Activated CD4-positive, alpha-beta memory T cell treated with anti-CD3 and anti-CD28 coated beads for 36 hours (primary cell): ENCODE measurements at regions not wholly inside any gene's neighbourhood (a gene's known extent, or its start where the extent isn't known, plus 50 kb on each side); places are given as distances from the start of the nearest gene placed in this dataset.

Experiments
- CTCF ChIA-PET: fragments of 350-600 bp; sonication (Branson Sonifier 250); formaldehyde crosslinking; loops from one replicate; lab custom pipeline; 2021; ENCODE audit warnings: antibody characterized with exemption, inconsistent platforms; lab: Charles Lee
- POLR2A ChIA-PET: fragments of 350-600 bp; sonication (Branson Sonifier 250); formaldehyde crosslinking; loops from one replicate; lab custom pipeline; 2021; ENCODE audit warnings: antibody characterized with exemption; lab: Charles Lee
- DNase-seq: peaks from one replicate; pipeline ENCODE4 v3.0.0-alpha.2; 2020
- H3K27ac Mint-ChIP-seq: one replicate; pipeline ENCODE4 v1.8.0; 2021; ENCODE audit warnings: mixed read lengths
- H3K27me3 Mint-ChIP-seq: one replicate; pipeline ENCODE4 v1.8.0; 2021; ENCODE audit warnings: mixed read lengths
- H3K36me3 Mint-ChIP-seq: one replicate; pipeline ENCODE4 v1.8.0; 2021; ENCODE audit warnings: mixed read lengths
- H3K4me1 Mint-ChIP-seq: one replicate; pipeline ENCODE4 v1.8.0; 2021; ENCODE audit warnings: low read depth, mixed read lengths
- H3K4me3 Mint-ChIP-seq: one replicate; pipeline ENCODE4 v1.8.0; 2021; ENCODE audit warnings: mild to moderate bottlenecking, mixed read lengths
- H3K9me3 Mint-ChIP-seq: one replicate; pipeline ENCODE4 v1.8.0; 2021; ENCODE audit warnings: mixed read lengths
- intact Hi-C: fragments of 100-400 bp; cut with micrococcal nuclease; formaldehyde crosslinking; loops from one replicate; pipeline ENCODE4 v1.15.1; 2023

DNA sequence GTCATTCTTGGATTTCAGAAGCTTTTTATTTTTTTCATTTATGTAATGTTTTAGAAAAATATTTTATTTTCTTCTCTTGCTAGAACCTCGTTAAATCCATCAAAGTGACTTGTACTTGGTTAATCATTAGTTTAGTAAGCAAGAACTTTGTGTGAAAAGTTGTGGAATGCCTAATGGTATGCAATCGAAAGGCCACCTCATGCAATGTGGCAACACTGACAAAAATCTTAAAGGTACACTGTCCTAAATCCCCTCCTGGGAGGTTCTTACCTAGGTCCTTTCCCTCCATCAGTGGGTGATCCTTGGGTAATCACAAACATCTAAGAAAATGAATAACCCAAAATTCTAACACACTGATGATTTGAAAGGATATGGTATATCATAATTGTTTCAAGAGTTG, 304.2 kb downstream of the DNAH5 start:
- no peak overlapping the region for H3K4me3 Mint-ChIP-seq

DNA sequence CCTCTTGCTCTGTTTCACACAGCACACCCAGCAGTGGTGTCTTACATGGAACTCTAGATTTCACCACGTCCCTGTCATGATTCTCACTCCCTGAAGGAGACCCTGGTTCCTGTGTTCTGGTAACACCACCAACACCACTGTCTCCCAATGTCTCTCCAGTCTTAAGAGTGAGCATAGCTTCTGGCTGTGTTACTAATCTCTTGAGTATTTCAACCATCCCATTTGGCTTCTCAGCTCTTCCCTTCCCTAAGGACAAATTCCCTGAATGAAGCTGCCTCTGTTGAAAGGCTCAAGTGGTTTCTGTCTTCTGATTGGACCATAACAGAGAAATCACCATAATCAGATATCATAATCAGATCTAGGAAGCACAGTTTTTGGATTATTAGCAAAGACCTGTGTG, 311.8 kb downstream of the DNAH5 start:
- DNase-seq, result no peak
- no peaks in the 10 kb centered on the region for H3K36me3 Mint-ChIP-seq
- no peaks in the 10 kb centered on the region for H3K27me3 Mint-ChIP-seq
- intact Hi-C loops, result no loop called here
- H3K4me1 Mint-ChIP-seq, result no peaks in the 10 kb centered on the region
- ChIA-PET POLR2A (no interaction called here), CTCF (no interaction called here)
- peaks cover 7% of the 10 kb centered on the region for H3K9me3 Mint-ChIP-seq
- H3K4me3 Mint-ChIP-seq, result no peak overlapping the region
- H3K27ac Mint-ChIP-seq, result no peak overlapping the region

More for the DNA sequence above, 304.2 kb downstream of the DNAH5 start:
- DNase-seq, result no peak
- ChIA-PET POLR2A (no interaction called here), CTCF (no interaction called here)
- Mint-ChIP-seq H3K4me1 (no peaks in the 10 kb centered on the region), H3K9me3 (peaks cover 5% of the 10 kb centered on the region), H3K27ac (no peak overlapping the region), H3K36me3 (no peaks in the 10 kb centered on the region), H3K27me3 (no peaks in the 10 kb centered on the region)
- intact Hi-C loops, result no loop called here

- Mint-ChIP-seq H3K27me3 (no peaks in the 10 kb centered on the region), H3K4me3 (no peak overlapping the region), H3K9me3 (peaks cover 14% of the 10 kb centered on the region), H3K36me3 (no peaks in the 10 kb centered on the region), H3K4me1 (no peaks in the 10 kb centered on the region), H3K27ac (no peak overlapping the region)
- DNase-seq, result no peak
- intact Hi-C loops, result no loop called here
- CTCF ChIA-PET, result no interaction called here
- POLR2A ChIA-PET, result no interaction called here
Measured at GRCh38 chr5:13629218-13629617, 315.3 kb downstream of the DNAH5 start.

GRCh38 chr5:13627673-13628454, 316.6 kb downstream of the DNAH5 start:
- POLR2A ChIA-PET, result no interaction called here

GRCh38 chr5:13625616-13626198, 318.8 kb downstream of the DNAH5 start:
- CTCF ChIA-PET, result no interaction called here
- POLR2A ChIA-PET, result no interaction called here
- intact Hi-C loops, result no loop called here
- Mint-ChIP-seq H3K9me3 (peaks cover 14% of the 10 kb centered on the region), H3K4me3 (no peak overlapping the region), H3K27ac (no peak overlapping the region), H3K36me3 (no peaks in the 10 kb centered on the region), H3K4me1 (no peaks in the 10 kb centered on the region), H3K27me3 (no peaks in the 10 kb centered on the region)
- no peak for DNase-seq

More at GRCh38 chr5:13627673-13628454, 316.6 kb downstream of the DNAH5 start:
- H3K9me3 Mint-ChIP-seq, result peaks cover 12% of the 10 kb centered on the region
- intact Hi-C loops, result no loop called here
- no peaks in the 10 kb centered on the region for H3K36me3 Mint-ChIP-seq
- H3K27me3 Mint-ChIP-seq, result no peaks in the 10 kb centered on the region
- no peak overlapping the region for H3K4me3 Mint-ChIP-seq
- no peak for DNase-seq
- CTCF ChIA-PET, result no interaction called here
- H3K4me1 Mint-ChIP-seq, result no peaks in the 10 kb centered on the region
- H3K27ac Mint-ChIP-seq, result no peak overlapping the region

DNA sequence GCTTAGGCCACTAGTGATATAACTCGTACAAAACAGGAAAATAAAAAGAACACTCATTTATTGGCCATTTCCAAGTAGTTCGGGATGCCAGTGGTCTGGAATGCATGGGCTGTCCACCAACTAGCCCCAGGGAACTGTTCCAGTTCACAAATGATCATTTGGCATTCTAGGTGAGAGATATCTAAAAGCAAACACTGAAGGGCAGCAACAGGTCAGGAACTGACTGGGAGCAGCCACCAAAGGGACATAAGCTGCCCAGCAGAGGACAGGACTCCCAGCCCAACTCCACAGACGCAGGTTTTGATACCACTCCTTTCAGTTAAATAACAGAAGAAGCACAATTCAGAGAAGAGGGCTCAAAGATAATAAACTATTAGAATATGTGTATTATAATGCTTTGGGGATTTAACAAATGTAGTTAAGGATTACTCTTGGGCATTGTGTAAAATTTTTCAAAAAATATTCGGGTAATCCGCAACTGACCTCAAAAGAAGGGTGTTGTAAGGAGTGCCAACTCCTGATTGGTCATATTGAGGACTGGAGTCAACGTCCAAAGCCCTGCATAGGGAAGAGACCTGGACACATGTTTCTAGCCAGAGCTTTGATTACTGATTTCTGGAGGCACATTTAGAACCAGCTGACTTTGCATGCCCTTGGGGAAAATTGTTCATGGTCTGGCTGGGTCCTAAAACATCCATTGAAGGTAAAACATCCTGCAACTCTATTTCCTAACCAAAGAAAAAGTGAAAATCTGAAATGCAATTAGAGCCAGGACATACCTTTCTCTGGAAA, 320.0 kb downstream of the DNAH5 start:
- Mint-ChIP-seq H3K27me3 (no peaks in the 10 kb centered on the region), H3K36me3 (no peaks in the 10 kb centered on the region), H3K4me1 (no peaks in the 10 kb centered on the region), H3K9me3 (peaks cover 14% of the 10 kb centered on the region), H3K27ac (no peak overlapping the region), H3K4me3 (no peak overlapping the region)
- ChIA-PET POLR2A (no interaction called here), CTCF (no interaction called here)
- intact Hi-C loops, result no loop called here
- no peak for DNase-seq

- no peaks in the 10 kb centered on the region for H3K36me3 Mint-ChIP-seq
- CTCF ChIA-PET, result no interaction called here
- no peak overlapping the region for H3K4me3 Mint-ChIP-seq
- peaks cover 38% of the 10 kb centered on the region for H3K9me3 Mint-ChIP-seq
- no peaks in the 10 kb centered on the region for H3K4me1 Mint-ChIP-seq
- no peak for DNase-seq
- H3K27ac Mint-ChIP-seq, result no peak overlapping the region
- intact Hi-C loops, result no loop called here
- H3K27me3 Mint-ChIP-seq, result no peaks in the 10 kb centered on the region
- POLR2A ChIA-PET, result no interaction called here
Measured at GRCh38 chr5:13613621-13614020, 330.9 kb downstream of the DNAH5 start.

GRCh38 chr5:13611604-13612003, 332.9 kb downstream of the DNAH5 start:
- intact Hi-C loops, result no loop called here
- no peaks in the 10 kb centered on the region for H3K36me3 Mint-ChIP-seq
- ChIA-PET POLR2A (no interaction called here), CTCF (no interaction called here)
- no peak for DNase-seq
- H3K4me1 Mint-ChIP-seq, result no peaks in the 10 kb centered on the region
- no peak overlapping the region for H3K27ac Mint-ChIP-seq
- no peaks in the 10 kb centered on the region for H3K27me3 Mint-ChIP-seq
- peaks cover 29% of the 10 kb centered on the region for H3K9me3 Mint-ChIP-seq
- no peak overlapping the region for H3K4me3 Mint-ChIP-seq

GRCh38 chr5:13609504-13609903, 335.0 kb downstream of the DNAH5 start:
- H3K4me1 Mint-ChIP-seq, result no peaks in the 10 kb centered on the region
- POLR2A ChIA-PET, result no interaction called here
- H3K27ac Mint-ChIP-seq, result no peak overlapping the region
- intact Hi-C loops, result no loop called here
- DNase-seq, result no peak
- no peak overlapping the region for H3K4me3 Mint-ChIP-seq
- H3K36me3 Mint-ChIP-seq, result no peaks in the 10 kb centered on the region
- H3K9me3 Mint-ChIP-seq, result peaks cover 10% of the 10 kb centered on the region
- CTCF ChIA-PET, result no interaction called here
- H3K27me3 Mint-ChIP-seq, result no peaks in the 10 kb centered on the region

GRCh38 chr5:13606051-13606450, 338.4 kb downstream of the DNAH5 start:
- Mint-ChIP-seq H3K27ac (no peak overlapping the region), H3K4me3 (no peak overlapping the region), H3K36me3 (no peaks in the 10 kb centered on the region), H3K27me3 (no peaks in the 10 kb centered on the region), H3K9me3 (no peaks in the 10 kb centered on the region), H3K4me1 (no peaks in the 10 kb centered on the region)
- intact Hi-C loops, result no loop called here
- POLR2A ChIA-PET, result no interaction called here
- CTCF ChIA-PET, result no interaction called here
- no peak for DNase-seq

GRCh38 chr5:13601112-13601511, 343.4 kb downstream of the DNAH5 start:
- no peaks in the 10 kb centered on the region for H3K4me1 Mint-ChIP-seq
- no peaks in the 10 kb centered on the region for H3K36me3 Mint-ChIP-seq
- H3K9me3 Mint-ChIP-seq, result peaks cover under 1% of the 10 kb centered on the region
- no peak for DNase-seq
- intact Hi-C loops, result no loop called here
- no peak overlapping the region for H3K4me3 Mint-ChIP-seq
- CTCF ChIA-PET, result no interaction called here
- POLR2A ChIA-PET, result no interaction called here
- no peak overlapping the region for H3K27ac Mint-ChIP-seq
- H3K27me3 Mint-ChIP-seq, result no peaks in the 10 kb centered on the region

DNA sequence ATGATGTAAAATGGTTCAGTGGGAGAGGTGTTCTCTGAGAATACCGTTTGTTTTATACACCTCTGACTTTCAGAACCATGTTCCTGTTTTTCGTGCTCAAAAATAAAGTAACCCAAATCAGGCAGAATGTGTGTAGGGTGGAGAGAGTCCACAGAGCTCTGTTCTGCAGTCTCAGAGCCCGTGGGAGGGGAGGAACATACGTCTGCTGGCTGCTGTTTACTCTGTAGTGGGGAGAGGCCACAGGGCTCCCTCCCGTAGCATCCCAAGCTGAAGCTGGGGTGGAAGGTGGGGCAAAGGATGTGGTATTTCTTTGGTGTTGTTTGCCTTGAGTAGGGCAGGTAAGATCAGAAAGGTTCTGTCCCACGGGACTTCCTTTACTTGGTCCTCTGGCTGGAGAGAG, 348.5 kb downstream of the DNAH5 start:
- no peak for DNase-seq
- CTCF ChIA-PET, result no interaction called here
- Mint-ChIP-seq H3K27me3 (no peaks in the 10 kb centered on the region), H3K4me3 (no peak overlapping the region), H3K27ac (no peak overlapping the region), H3K4me1 (no peaks in the 10 kb centered on the region), H3K36me3 (no peaks in the 10 kb centered on the region), H3K9me3 (peaks cover 7% of the 10 kb centered on the region)
- POLR2A ChIA-PET, result no interaction called here
- intact Hi-C loops, result no loop called here
